ENCODE measurements at regions not wholly inside any gene's neighbourhood (a gene's known extent, or its start where the extent isn't known, plus 50 kb on each side); places are given as distances from the start of the nearest gene placed in this dataset.

GRCh38 chr14:80419769-80420168, 208.5 kb upstream of the DIO2 start:
- Histone ChIP-seq H3K27ac (no peak overlapping the region), H3K4me2 (ENCODE audit: unreplicated experiment) (no peak overlapping the region), H3K36me3 (ENCODE audit: low read depth) (no peaks in the 10 kb centered on the region), H2AFZ (no peak overlapping the region), H3K9ac (no peak overlapping the region), H3K27me3 (replicated peaks; ENCODE audit: insufficient read depth) (no peaks in the 10 kb centered on the region), H3K4me1 (ENCODE audit: insufficient read depth) (0 out of 2 replicates have a peak, but pooled peaks cover under 1% of the 10 kb centered on the region), H3K79me2 (ENCODE audit: insufficient read depth) (no peaks in the 10 kb centered on the region), H3F3A (ENCODE audit: insufficient read depth) (0 out of 2 replicates have a peak, but pooled peaks cover 2% of the 10 kb centered on the region), H4K20me1 (ENCODE audit: insufficient read depth) (no peaks in the 10 kb centered on the region), H3K9me3 (ENCODE audit: low read depth) (no peaks in the 10 kb centered on the region), H3K9me2 (ENCODE audit: insufficient read depth) (no peaks in the 10 kb centered on the region), H3K4me3 (no peak overlapping the region)
- no peak for DNase-seq
- 81 to 87% methylated on average over 4 of the region's 4 CpGs for WGBS, 2 experiments (ENCODE audit: low coverage in 1 of 2, low lambda C conversion rate in 2 of 2, missing lambda C conversion rate in 2 of 2)
- TF ChIP-seq EZH2phosphoT487 (IDR thresholded peaks at IDR 0.05; ENCODE audit: insufficient read depth, low read depth): no peak
- in situ Hi-C loops (cut with MboI): no loop called here

- Histone ChIP-seq H2AFZ (no peak overlapping the region), H3K27me3 (replicated peaks; ENCODE audit: insufficient read depth) (no peaks in the 10 kb centered on the region), H3K9me2 (ENCODE audit: insufficient read depth) (no peaks in the 10 kb centered on the region), H3K36me3 (ENCODE audit: low read depth) (no peaks in the 10 kb centered on the region), H3K9ac (no peak overlapping the region), H3K79me2 (ENCODE audit: insufficient read depth) (no peaks in the 10 kb centered on the region), H3K27ac (no peak overlapping the region), H4K20me1 (ENCODE audit: insufficient read depth) (no peaks in the 10 kb centered on the region), H3F3A (ENCODE audit: insufficient read depth) (no peaks in the 10 kb centered on the region), H3K4me2 (ENCODE audit: unreplicated experiment) (no peak overlapping the region), H3K9me3 (ENCODE audit: low read depth) (no peaks in the 10 kb centered on the region), H3K4me1 (ENCODE audit: insufficient read depth) (no peaks in the 10 kb centered on the region), H3K4me3 (no peak overlapping the region)
- in situ Hi-C loops (cut with MboI): no loop called here
- no peak for DNase-seq
- no peak for TF ChIP-seq EZH2 (IDR thresholded peaks at IDR 0.05; ENCODE audit: insufficient read depth, poor library complexity, severe bottlenecking)
- TF ChIP-seq EZH2phosphoT487 (IDR thresholded peaks at IDR 0.05; ENCODE audit: insufficient read depth, low read depth): no peak
- 38 to 39% methylated on average over 2 of the region's 2 CpGs for WGBS, 2 experiments (ENCODE audit: low coverage in 1 of 2, low lambda C conversion rate in 2 of 2, missing lambda C conversion rate in 2 of 2)
Observed at GRCh38 chr14:80419345-80419744, 208.0 kb upstream of the DIO2 start.

DNA sequence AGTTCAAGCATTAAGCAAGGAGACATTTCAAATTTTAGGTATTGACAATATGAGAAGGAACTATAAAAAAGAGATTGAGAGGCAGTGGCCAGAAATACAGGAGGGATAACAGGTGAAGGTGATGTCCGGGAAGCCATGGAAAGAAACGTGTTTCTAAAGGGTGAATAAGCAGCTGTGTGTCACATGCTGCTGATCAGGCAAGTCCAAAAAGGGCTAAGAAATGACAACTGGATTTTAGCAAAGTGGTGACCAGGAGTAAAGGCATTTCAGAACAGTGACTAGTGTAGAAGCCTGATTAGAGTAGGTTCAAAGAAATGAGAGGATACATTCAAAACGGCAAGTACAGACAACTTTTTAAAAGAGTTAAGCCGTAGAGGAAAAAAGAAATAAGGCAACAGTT, 204.3 kb upstream of the DIO2 start:
- H3K9me2 ChIP-seq (ENCODE audit: insufficient read depth): no peaks in the 10 kb centered on the region
- no peaks in the 10 kb centered on the region for H3F3A ChIP-seq (ENCODE audit: insufficient read depth)
- no peaks in the 10 kb centered on the region for H4K20me1 ChIP-seq (ENCODE audit: insufficient read depth)
- H3K36me3 ChIP-seq (ENCODE audit: low read depth): no peaks in the 10 kb centered on the region
- DNase-seq: no peak
- H3K27ac ChIP-seq: no peak overlapping the region
- TF ChIP-seq EZH2phosphoT487 (IDR thresholded peaks at IDR 0.05; ENCODE audit: insufficient read depth, low read depth) (no peak), EZH2 (IDR thresholded peaks at IDR 0.05; ENCODE audit: insufficient read depth, poor library complexity, severe bottlenecking) (no peak)
- no peak overlapping the region for H3K4me3 ChIP-seq
- no peak overlapping the region for H3K9ac ChIP-seq
- WGBS, 2 experiments (ENCODE audit: low coverage in 1 of 2, low lambda C conversion rate in 2 of 2, missing lambda C conversion rate in 2 of 2): 78 to 82% methylated on average over 4 of the region's 4 CpGs
- H3K4me1 ChIP-seq (ENCODE audit: insufficient read depth): no peaks in the 10 kb centered on the region
- no peaks in the 10 kb centered on the region for H3K27me3 ChIP-seq (replicated peaks; ENCODE audit: insufficient read depth)
- no peaks in the 10 kb centered on the region for H3K79me2 ChIP-seq (ENCODE audit: insufficient read depth)
- in situ Hi-C loops (cut with MboI): no loop called here
- H3K9me3 ChIP-seq (ENCODE audit: low read depth): no peaks in the 10 kb centered on the region
- no peak overlapping the region for H2AFZ ChIP-seq
- no peak overlapping the region for H3K4me2 ChIP-seq (ENCODE audit: unreplicated experiment)

DNA sequence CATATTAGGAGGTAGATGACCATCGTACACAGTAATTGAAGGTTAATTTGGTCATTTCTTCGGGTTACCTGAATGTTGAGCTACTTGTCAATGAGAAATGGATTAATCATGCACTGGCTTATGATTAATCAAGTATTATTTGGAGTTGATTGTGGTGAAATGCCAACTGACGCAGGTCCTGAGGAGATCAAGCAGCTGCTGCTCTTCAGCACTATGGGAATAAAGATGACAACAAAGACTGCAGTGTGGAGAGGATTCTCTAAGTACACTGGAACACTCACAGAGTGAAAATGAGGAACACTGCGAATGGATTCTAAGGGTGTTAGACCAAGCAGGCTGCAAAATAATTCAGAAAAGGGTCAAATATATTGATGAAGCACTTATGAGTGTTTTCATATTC, 202.8 kb upstream of the DIO2 start:
- Histone ChIP-seq H3F3A (ENCODE audit: insufficient read depth) (no peaks in the 10 kb centered on the region), H2AFZ (no peak overlapping the region), H4K20me1 (ENCODE audit: insufficient read depth) (no peaks in the 10 kb centered on the region), H3K4me3 (no peak overlapping the region), H3K27me3 (replicated peaks; ENCODE audit: insufficient read depth) (no peaks in the 10 kb centered on the region), H3K4me2 (ENCODE audit: unreplicated experiment) (no peak overlapping the region), H3K27ac (no peak overlapping the region), H3K4me1 (ENCODE audit: insufficient read depth) (no peaks in the 10 kb centered on the region), H3K79me2 (ENCODE audit: insufficient read depth) (no peaks in the 10 kb centered on the region), H3K9me2 (ENCODE audit: insufficient read depth) (no peaks in the 10 kb centered on the region), H3K9ac (no peak overlapping the region), H3K9me3 (ENCODE audit: low read depth) (no peaks in the 10 kb centered on the region), H3K36me3 (ENCODE audit: low read depth) (no peaks in the 10 kb centered on the region)
- in situ Hi-C loops (cut with MboI): no loop called here
- WGBS, 2 experiments (ENCODE audit: low coverage in 1 of 2, low lambda C conversion rate in 2 of 2, missing lambda C conversion rate in 2 of 2): 81 to 89% methylated on average over 4 of the region's 4 CpGs
- no peak for TF ChIP-seq EZH2 (IDR thresholded peaks at IDR 0.05; ENCODE audit: insufficient read depth, poor library complexity, severe bottlenecking)
- TF ChIP-seq EZH2phosphoT487 (IDR thresholded peaks at IDR 0.05; ENCODE audit: insufficient read depth, low read depth): no peak
- no peak for DNase-seq

- Histone ChIP-seq H3K9me2 (ENCODE audit: insufficient read depth) (no peaks in the 10 kb centered on the region), H3K9ac (no peak overlapping the region), H3F3A (ENCODE audit: insufficient read depth) (no peaks in the 10 kb centered on the region), H2AFZ (no peak overlapping the region), H3K4me1 (ENCODE audit: insufficient read depth) (no peaks in the 10 kb centered on the region), H3K4me3 (no peak overlapping the region), H3K9me3 (ENCODE audit: low read depth) (no peaks in the 10 kb centered on the region), H3K27ac (no peak overlapping the region), H3K36me3 (ENCODE audit: low read depth) (no peaks in the 10 kb centered on the region), H3K79me2 (ENCODE audit: insufficient read depth) (no peaks in the 10 kb centered on the region), H3K4me2 (ENCODE audit: unreplicated experiment) (no peak overlapping the region), H4K20me1 (ENCODE audit: insufficient read depth) (no peaks in the 10 kb centered on the region), H3K27me3 (replicated peaks; ENCODE audit: insufficient read depth) (no peaks in the 10 kb centered on the region)
- TF ChIP-seq EZH2 (IDR thresholded peaks at IDR 0.05; ENCODE audit: insufficient read depth, poor library complexity, severe bottlenecking) (no peak), EZH2phosphoT487 (IDR thresholded peaks at IDR 0.05; ENCODE audit: insufficient read depth, low read depth) (no peak)
- in situ Hi-C loops (cut with MboI): no loop called here
- 87 to 100% methylated on average over 1 of the region's 1 CpG for WGBS, 2 experiments (ENCODE audit: low coverage in 1 of 2, low lambda C conversion rate in 2 of 2, missing lambda C conversion rate in 2 of 2)
- no peak for DNase-seq
Observed at GRCh38 chr14:80404413-80404812, 193.1 kb upstream of the DIO2 start.
